HCT116 (cell line): ENCODE measurements at regions not wholly inside any gene's neighbourhood (a gene's known extent, or its start where the extent isn't known, plus 50 kb on each side); places are given as distances from the start of the nearest gene placed in this dataset.

Experiments used
- ATAC-seq: fragments of 200-7000 bp; cut with Tn5 transposase; 2 replicates; pipeline ENCODE4 v1.9.1; 2020; ENCODE audit warnings: mild to moderate bottlenecking, moderate library complexity
- BruUV-seq: library from RNA; stranded (reverse); fragments of 400-500 nt; replicated peaks from 2 replicates; lab custom pipeline; 2021; lab: Mats Ljungman, UMichigan
- CTCF ChIA-PET: fragments of 300-600 bp; sonication (Branson Sonifier 250); formaldehyde crosslinking; loops from one replicate; lab custom pipeline; 2021; ENCODE audit warnings: antibody characterized with exemption; lab: Charles Lee
- POLR2A ChIA-PET: fragments of 300-600, 350-600 bp; sonication (Branson Sonifier 250); formaldehyde crosslinking; loops from one replicate; lab custom pipeline; 2021; ENCODE audit warnings: antibody characterized with exemption; lab: Charles Lee
- RAD21 ChIA-PET, 2 experiments: fragments of 300-600 bp; sonication (Branson Sonifier 250); formaldehyde crosslinking; loops; one replicate each; lab custom pipeline; 2023; ENCODE audit warnings: low total read pairs in 2 of 2; ENCODE audit not compliant: uncharacterized antibody in 2 of 2, unreplicated experiment in 2 of 2, low non-redundant PET in 1 of 2; lab: Charles Lee
- DNase-seq: peaks from one replicate; pipeline ENCODE4 v3.0.0-alpha.2; 2010; ENCODE audit warnings: low read depth, low spot score
- H2AFZ ChIP-seq: fragments of 200-600 bp; shearing (Covaris generic), sonication (generic); 2 replicates; pipeline ENCODE4 v1.6.1; 2017; ENCODE audit warnings: low read depth, mixed run types, mixed read lengths, antibody characterized with exemption, low read length; ENCODE audit not compliant: poor library complexity, severe bottlenecking
- H3K27ac ChIP-seq: 2 replicates; pipeline ENCODE4 v1.5.1; 2012; ENCODE audit warnings: low read depth, low read length
- H3K27me3 ChIP-seq: fragments of 200-600 bp; sonication (generic); 2 replicates; pipeline ENCODE4 v1.6.1; 2016; ENCODE audit warnings: mixed run types, low read length, mixed read lengths; ENCODE audit not compliant: insufficient read depth
- H3K36me3 ChIP-seq, 2 experiments: fragments of 200-500 bp in 1 of 2; fragments of 200-600 bp in 1 of 2; sonication (Bioruptor generic) in 1 of 2; sonication (generic) in 1 of 2; 2 replicates each; pipeline versions ENCODE4 v1.5.1 to v1.6.1; 2014 to 2016; ENCODE audit warnings: low read length in 2 of 2, inconsistent platforms in 1 of 2, mixed read lengths in 1 of 2, mixed run types in 1 of 2; ENCODE audit not compliant: insufficient read depth in 2 of 2, control insufficient read depth in 1 of 2
- H3K4me1 ChIP-seq, 2 experiments: fragments of 200-600 bp in 1 of 2; sonication (generic) in 1 of 2; 2 replicates each; pipeline versions ENCODE4 v1.5.1 to v1.6.1; 2012 to 2017; ENCODE audit warnings: low read length in 2 of 2, inconsistent platforms in 1 of 2, mild to moderate bottlenecking in 1 of 2, mixed read lengths in 1 of 2, mixed run types in 1 of 2, moderate library complexity in 1 of 2; ENCODE audit not compliant: insufficient read depth in 2 of 2, control insufficient read depth in 1 of 2
- H3K4me2 ChIP-seq: fragments of 200-600 bp; sonication (generic); 2 replicates; pipeline ENCODE4 v1.6.1; 2017; ENCODE audit warnings: mixed run types, low read length, mixed read lengths
- H3K4me3 ChIP-seq, 2 experiments: fragments of 200-600 bp in 1 of 2; sonication (generic) in 1 of 2; replicated peaks in 1 of 2; 2 replicates each; pipeline ENCODE4 v1.5.1; 2011 to 2016; ENCODE audit warnings: low read length in 2 of 2, control low read depth in 1 of 2, low read depth in 1 of 2, mild to moderate bottlenecking in 1 of 2, mixed read lengths in 1 of 2, mixed run types in 1 of 2
- H3K79me2 ChIP-seq: fragments of 200-600 bp; sonication (generic); 2 replicates; pipeline ENCODE4 v1.6.1; 2017; ENCODE audit warnings: mild to moderate bottlenecking, mixed run types, low read length, moderate library complexity, mixed read lengths; ENCODE audit not compliant: insufficient read depth
- H3K9ac ChIP-seq: fragments of 200-600 bp; sonication (generic); 2 replicates; pipeline ENCODE4 v1.6.1; 2016; ENCODE audit warnings: low read length, mixed read lengths
- H3K9me2 ChIP-seq: fragments of 200-600 bp; sonication (generic), shearing (Covaris generic); 2 replicates; pipeline ENCODE4 v1.6.1; 2017; ENCODE audit warnings: mixed run types, mild to moderate bottlenecking, moderate library complexity; ENCODE audit not compliant: insufficient read depth
- H3K9me3 ChIP-seq, 2 experiments: fragments of 200-500 bp in 1 of 2; fragments of 200-600 bp in 1 of 2; sonication (Bioruptor generic) in 1 of 2; sonication (generic) in 1 of 2; 2 replicates each; pipeline ENCODE4 v1.6.1; 2014 to 2017; ENCODE audit warnings: low read length in 2 of 2, mixed read lengths in 2 of 2, inconsistent platforms in 1 of 2, low read depth in 1 of 2, mild to moderate bottlenecking in 1 of 2, mixed run types in 1 of 2, moderate library complexity in 1 of 2; ENCODE audit not compliant: control insufficient read depth in 1 of 2, insufficient read depth in 1 of 2
- H4K20me1 ChIP-seq: fragments of 200-600 bp; sonication (generic), shearing (Covaris generic); 2 replicates; pipeline ENCODE4 v1.6.1; 2017; ENCODE audit warnings: mixed run types, mild to moderate bottlenecking, moderate library complexity; ENCODE audit not compliant: insufficient read depth
- CEBPB ChIP-seq: IDR thresholded peaks from 2 replicates; pipeline ENCODE4 v1.6.1; 2012; ENCODE audit warnings: low read depth
- ELF1 ChIP-seq: IDR thresholded peaks from 2 replicates; pipeline ENCODE4 v1.6.1; 2012; ENCODE audit warnings: low read depth, borderline replicate concordance
- EZH2 ChIP-seq: fragments of 200-600 bp; sonication (generic); IDR thresholded peaks from 2 replicates; pipeline ENCODE4 v1.6.1; 2017; ENCODE audit warnings: antibody characterized with exemption, mixed run types
- FOSL1 ChIP-seq: IDR thresholded peaks from 2 replicates; pipeline ENCODE4 v1.6.1; 2012; ENCODE audit warnings: low read depth
- JUND ChIP-seq: IDR thresholded peaks from 2 replicates; pipeline ENCODE4 v1.6.1; 2012
- POLR2AphosphoS5 ChIP-seq: IDR thresholded peaks from 2 replicates; pipeline ENCODE4 v1.6.1; 2011; ENCODE audit warnings: mild to moderate bottlenecking, low read depth, low read length, moderate library complexity
- RAD21 ChIP-seq: IDR thresholded peaks from 2 replicates; pipeline ENCODE4 v1.6.1; 2012; ENCODE audit warnings: low read depth, mild to moderate bottlenecking
- SIN3A ChIP-seq: IDR thresholded peaks from 2 replicates; pipeline ENCODE4 v1.6.1; 2012; ENCODE audit warnings: low read depth
- SP1 ChIP-seq: IDR thresholded peaks from 2 replicates; pipeline ENCODE4 v1.6.1; 2012; ENCODE audit warnings: low read depth
- TCF7L2 ChIP-seq: IDR thresholded peaks from 2 replicates; pipeline ENCODE4 v1.7.0; 2011; ENCODE audit warnings: borderline replicate concordance, inconsistent platforms; ENCODE audit not compliant: insufficient read depth, insufficient read length; ENCODE audit errors: extremely low read depth
- YY1 ChIP-seq: IDR thresholded peaks from 2 replicates; pipeline ENCODE4 v1.6.1; 2011; ENCODE audit warnings: low read length, low read depth, moderate library complexity, mild to moderate bottlenecking; ENCODE audit not compliant: insufficient replicate concordance; ENCODE audit errors: extremely low read depth
- ZFX ChIP-seq: fragments of 450-650 bp; IDR thresholded peaks from 2 replicates; pipeline ENCODE4 v1.6.1; 2017
- ZNF274 ChIP-seq: fragments of 200-500 bp; sonication (Bioruptor generic); IDR thresholded peaks from 2 replicates; pipeline ENCODE4 v1.6.1; 2014; ENCODE audit warnings: mild to moderate bottlenecking, low read depth, low read length, inconsistent platforms
- intact Hi-C: fragments of 100-400 bp; cut with micrococcal nuclease; formaldehyde crosslinking; loops from 2 replicates; pipeline ENCODE4 v1.10.0; 2022
- TF ChIP-seq, protein P1 (sequence below): IDR thresholded peaks from 2 replicates; pipeline ENCODE4 v1.6.1; 2012; ENCODE audit warnings: low read depth
- TF ChIP-seq, protein P2 (sequence below), 3 experiments: fragments of 200-600 bp in 1 of 3; sonication (generic) in 1 of 3; IDR thresholded peaks in 2 of 3; conservative IDR thresholded peaks in 1 of 3; 2 replicates each; pipeline ENCODE4 v1.5.1; 2012 to 2017; ENCODE audit warnings: low read depth in 2 of 3, low read length in 2 of 3, antibody characterized with exemption in 1 of 3, borderline replicate concordance in 1 of 3, control low read depth in 1 of 3, mild to moderate bottlenecking in 1 of 3, mixed read lengths in 1 of 3, mixed run types in 1 of 3, moderate library complexity in 1 of 3; ENCODE audit not compliant: insufficient read depth in 1 of 3
- TF ChIP-seq, protein P3 (sequence below): IDR thresholded peaks from 2 replicates; pipeline ENCODE4 v1.6.1; 2012

DNA sequence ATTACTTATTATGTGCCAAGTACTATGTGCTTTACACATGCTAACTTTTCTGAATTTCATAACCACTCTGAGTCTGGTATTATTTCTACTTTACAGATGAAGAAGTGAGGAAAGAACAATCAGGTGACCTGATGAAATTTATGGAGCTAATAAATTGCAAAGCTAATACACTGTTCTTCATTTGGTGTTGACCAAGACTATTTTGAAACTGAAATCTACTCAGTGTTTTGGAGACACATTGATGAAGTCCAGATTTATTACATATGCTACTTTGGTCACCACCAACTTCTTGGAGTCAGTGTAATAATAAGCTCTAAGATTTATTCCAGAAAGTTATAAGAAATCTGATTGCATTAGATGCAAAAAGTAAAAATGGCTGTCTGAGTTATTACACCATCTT lies 637.9 kb downstream of the FAT4 start (continued):
- TF ChIP-seq FOSL1 (no peak), CEBPB (no peak), SP1 (no peak), POLR2AphosphoS5 (no peak), ZFX (no peak), ZNF274 (no peak)

DNA sequence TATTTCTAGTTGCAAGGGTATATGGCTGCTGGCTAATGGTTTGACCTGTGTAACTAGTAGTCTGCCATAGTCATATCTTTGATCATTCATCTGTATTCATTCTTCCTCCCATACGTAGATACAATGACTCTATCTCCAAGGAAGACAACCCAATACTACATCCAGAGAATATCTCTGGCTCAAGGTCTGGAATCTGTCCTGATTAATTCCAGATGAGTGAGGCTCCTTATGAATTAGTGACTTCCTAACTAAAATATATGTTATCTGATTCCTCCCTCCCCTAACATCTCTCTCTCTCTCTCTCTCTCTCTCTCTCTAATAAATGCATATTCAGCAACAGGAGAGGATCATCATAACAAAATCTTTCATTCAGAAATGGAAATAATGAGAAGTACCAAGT lies 641.5 kb downstream of the FAT4 start:
- Histone ChIP-seq H3K9me3 (no peaks in the 10 kb centered on the region), H3K4me3 (no peak overlapping the region), H3K4me1 (no peaks in the 10 kb centered on the region), H3K9ac (no peak overlapping the region), H4K20me1 (no peaks in the 10 kb centered on the region), H3K79me2 (no peaks in the 10 kb centered on the region), H3K9me2 (no peaks in the 10 kb centered on the region), H3K4me2 (no peak overlapping the region), H3K36me3 (no peaks in the 10 kb centered on the region), H2AFZ (no peak overlapping the region)
- BruUV-seq, result no TSS peak
- RAD21 ChIA-PET, result no interaction called here
- ATAC-seq (no peak), DNase-seq (no peak)
- POLR2A ChIA-PET, result no interaction called here
- CTCF ChIA-PET, result no interaction called here
- intact Hi-C loops, result no loop called here
- TF ChIP-seq ELF1, result no peak
- TF ChIP-seq JUND, result no peak
- no peak for TF ChIP-seq EZH2
- TF ChIP-seq, protein P1, sequence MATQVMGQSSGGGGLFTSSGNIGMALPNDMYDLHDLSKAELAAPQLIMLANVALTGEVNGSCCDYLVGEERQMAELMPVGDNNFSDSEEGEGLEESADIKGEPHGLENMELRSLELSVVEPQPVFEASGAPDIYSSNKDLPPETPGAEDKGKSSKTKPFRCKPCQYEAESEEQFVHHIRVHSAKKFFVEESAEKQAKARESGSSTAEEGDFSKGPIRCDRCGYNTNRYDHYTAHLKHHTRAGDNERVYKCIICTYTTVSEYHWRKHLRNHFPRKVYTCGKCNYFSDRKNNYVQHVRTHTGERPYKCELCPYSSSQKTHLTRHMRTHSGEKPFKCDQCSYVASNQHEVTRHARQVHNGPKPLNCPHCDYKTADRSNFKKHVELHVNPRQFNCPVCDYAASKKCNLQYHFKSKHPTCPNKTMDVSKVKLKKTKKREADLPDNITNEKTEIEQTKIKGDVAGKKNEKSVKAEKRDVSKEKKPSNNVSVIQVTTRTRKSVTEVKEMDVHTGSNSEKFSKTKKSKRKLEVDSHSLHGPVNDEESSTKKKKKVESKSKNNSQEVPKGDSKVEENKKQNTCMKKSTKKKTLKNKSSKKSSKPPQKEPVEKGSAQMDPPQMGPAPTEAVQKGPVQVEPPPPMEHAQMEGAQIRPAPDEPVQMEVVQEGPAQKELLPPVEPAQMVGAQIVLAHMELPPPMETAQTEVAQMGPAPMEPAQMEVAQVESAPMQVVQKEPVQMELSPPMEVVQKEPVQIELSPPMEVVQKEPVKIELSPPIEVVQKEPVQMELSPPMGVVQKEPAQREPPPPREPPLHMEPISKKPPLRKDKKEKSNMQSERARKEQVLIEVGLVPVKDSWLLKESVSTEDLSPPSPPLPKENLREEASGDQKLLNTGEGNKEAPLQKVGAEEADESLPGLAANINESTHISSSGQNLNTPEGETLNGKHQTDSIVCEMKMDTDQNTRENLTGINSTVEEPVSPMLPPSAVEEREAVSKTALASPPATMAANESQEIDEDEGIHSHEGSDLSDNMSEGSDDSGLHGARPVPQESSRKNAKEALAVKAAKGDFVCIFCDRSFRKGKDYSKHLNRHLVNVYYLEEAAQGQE, result no peak
- TF ChIP-seq POLR2AphosphoS5, result no peak
- TF ChIP-seq ZNF274, result no peak
- no peak for TF ChIP-seq ZFX
- no peak for TF ChIP-seq RAD21
- TF ChIP-seq, protein P2, sequence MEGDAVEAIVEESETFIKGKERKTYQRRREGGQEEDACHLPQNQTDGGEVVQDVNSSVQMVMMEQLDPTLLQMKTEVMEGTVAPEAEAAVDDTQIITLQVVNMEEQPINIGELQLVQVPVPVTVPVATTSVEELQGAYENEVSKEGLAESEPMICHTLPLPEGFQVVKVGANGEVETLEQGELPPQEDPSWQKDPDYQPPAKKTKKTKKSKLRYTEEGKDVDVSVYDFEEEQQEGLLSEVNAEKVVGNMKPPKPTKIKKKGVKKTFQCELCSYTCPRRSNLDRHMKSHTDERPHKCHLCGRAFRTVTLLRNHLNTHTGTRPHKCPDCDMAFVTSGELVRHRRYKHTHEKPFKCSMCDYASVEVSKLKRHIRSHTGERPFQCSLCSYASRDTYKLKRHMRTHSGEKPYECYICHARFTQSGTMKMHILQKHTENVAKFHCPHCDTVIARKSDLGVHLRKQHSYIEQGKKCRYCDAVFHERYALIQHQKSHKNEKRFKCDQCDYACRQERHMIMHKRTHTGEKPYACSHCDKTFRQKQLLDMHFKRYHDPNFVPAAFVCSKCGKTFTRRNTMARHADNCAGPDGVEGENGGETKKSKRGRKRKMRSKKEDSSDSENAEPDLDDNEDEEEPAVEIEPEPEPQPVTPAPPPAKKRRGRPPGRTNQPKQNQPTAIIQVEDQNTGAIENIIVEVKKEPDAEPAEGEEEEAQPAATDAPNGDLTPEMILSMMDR (IDR thresholded peaks at IDR 0.05 in 2 of 3, conservative IDR thresholded peaks at IDR 0.05 in 1 of 3; ENCODE audit: borderline replicate concordance in 1 of 3, insufficient read depth in 1 of 3, low read depth in 2 of 3, low read length in 2 of 3), result no peak
- no peak for TF ChIP-seq SP1
- TF ChIP-seq, protein P3, sequence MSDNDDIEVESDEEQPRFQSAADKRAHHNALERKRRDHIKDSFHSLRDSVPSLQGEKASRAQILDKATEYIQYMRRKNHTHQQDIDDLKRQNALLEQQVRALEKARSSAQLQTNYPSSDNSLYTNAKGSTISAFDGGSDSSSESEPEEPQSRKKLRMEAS, result no peak
- no peak for TF ChIP-seq YY1
- no peak for TF ChIP-seq SIN3A
- no peak for TF ChIP-seq TCF7L2
- TF ChIP-seq, all 23 proteins: peak for 0
- no peaks in the 10 kb centered on the region for H3K27me3 ChIP-seq
- no peak overlapping the region for H3K27ac ChIP-seq
